ENCODE measurements at regions not wholly inside any gene's neighbourhood (a gene's known extent, or its start where the extent isn't known, plus 50 kb on each side); places are given as distances from the start of the nearest gene placed in this dataset.
A peak's percentile ranks its signal among the peaks of the same experiment; 100 is the strongest.

DNA sequence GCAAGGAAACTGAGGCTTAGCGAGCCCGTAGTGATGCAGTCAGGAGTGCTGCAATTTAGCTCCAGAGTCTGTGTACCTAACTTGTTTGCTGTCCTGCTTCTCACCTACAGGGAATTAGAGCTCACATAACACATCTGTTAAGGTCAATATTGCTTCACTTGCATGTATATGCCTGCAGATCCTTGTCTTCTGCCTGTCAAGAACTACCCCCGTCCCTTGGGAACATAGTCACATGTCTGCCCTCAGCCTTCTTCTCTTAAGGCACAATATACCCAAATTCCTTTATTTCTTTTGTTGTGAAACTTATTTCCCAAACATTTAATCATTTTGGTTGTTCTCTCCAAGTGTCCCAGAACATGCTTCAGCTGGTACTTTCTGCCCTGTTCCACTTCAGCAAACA is 103.3 kb upstream of the LEF1 start:
- H3K4me3 ChIP-seq (ENCODE audit: severe bottlenecking): no peak overlapping the region
- DNase-seq (ENCODE audit: low spot score) (no peak), ATAC-seq (ENCODE audit: low read depth) (no peak)
- no peaks in the 10 kb centered on the region for H3K9me3 ChIP-seq (ENCODE audit: severe bottlenecking)
- H3K27me3 ChIP-seq (ENCODE audit: insufficient read depth, poor library complexity, severe bottlenecking): no peaks in the 10 kb centered on the region
- no peak overlapping the region for H3K27ac ChIP-seq (ENCODE audit: poor library complexity, severe bottlenecking)
- no peak for TF ChIP-seq CTCF (IDR thresholded peaks at IDR 0.05; ENCODE audit: poor library complexity, severe bottlenecking)
- H3K36me3 ChIP-seq (ENCODE audit: low read depth): no peaks in the 10 kb centered on the region
- H3K4me1 ChIP-seq (ENCODE audit: insufficient read depth, poor library complexity, severe bottlenecking): no peaks in the 10 kb centered on the region

DNA sequence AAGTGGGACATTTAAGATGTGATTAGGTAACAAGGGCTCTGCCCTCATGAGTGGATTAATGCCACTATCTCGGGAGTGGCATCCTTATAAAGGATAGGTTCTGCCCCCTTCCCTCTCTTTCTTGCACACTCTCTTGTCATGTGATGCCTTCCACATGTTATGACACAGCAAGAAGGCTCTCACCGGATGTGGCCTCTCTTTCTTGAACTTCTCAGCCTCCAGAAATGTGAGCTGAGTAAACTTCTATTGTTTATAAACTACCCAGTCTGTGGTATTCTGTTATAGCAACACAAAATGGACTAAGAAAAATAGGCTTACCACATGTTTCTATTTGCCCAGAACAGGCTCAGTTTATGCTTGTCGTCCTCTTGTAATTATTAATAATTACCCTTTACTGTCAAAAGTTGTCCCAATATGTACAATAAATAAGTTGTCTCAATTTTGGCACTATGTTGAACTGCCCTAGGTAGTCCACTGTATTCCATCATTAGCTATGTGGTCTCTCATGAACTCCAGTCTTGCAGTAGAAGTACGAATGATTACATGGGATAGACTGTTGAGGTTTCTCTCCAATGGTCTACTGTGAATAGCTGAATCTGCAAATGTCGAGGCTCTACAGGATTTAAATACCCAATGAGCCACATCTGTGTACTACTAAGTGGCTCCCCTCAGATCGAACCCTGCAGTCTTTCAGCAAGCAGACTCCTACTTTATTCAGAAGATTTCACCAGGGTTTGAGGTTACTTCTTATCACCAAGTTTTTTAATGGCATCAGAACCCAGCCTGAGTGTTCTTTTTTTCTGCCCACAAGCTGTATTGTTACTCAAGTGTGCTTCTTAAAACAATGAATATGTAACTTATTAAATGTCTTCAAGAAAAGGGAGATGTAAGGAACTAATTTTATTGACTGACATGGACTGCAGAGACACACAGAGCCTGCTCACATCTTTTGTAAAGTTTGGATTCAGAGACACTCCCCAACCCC is 102.0 kb upstream of the LEF1 start:
- Histone ChIP-seq H3K9me3 (ENCODE audit: severe bottlenecking) (no peaks in the 10 kb centered on the region), H3K36me3 (ENCODE audit: low read depth) (no peaks in the 10 kb centered on the region), H3K4me3 (ENCODE audit: severe bottlenecking) (no peak overlapping the region), H3K27ac (ENCODE audit: poor library complexity, severe bottlenecking) (no peak overlapping the region), H3K27me3 (ENCODE audit: insufficient read depth, poor library complexity, severe bottlenecking) (no peaks in the 10 kb centered on the region), H3K4me1 (ENCODE audit: insufficient read depth, poor library complexity, severe bottlenecking) (no peaks in the 10 kb centered on the region)
- no peak for TF ChIP-seq CTCF (IDR thresholded peaks at IDR 0.05; ENCODE audit: poor library complexity, severe bottlenecking)
- ATAC-seq (ENCODE audit: low read depth) (peak; percentile 36; the same call in 1 of the 3 replicates), DNase-seq (ENCODE audit: low spot score) (no peak)

GRCh38 chr4:108264693-108265092 is 96.0 kb upstream of the LEF1 start:
- no peaks in the 10 kb centered on the region for H3K4me1 ChIP-seq (ENCODE audit: insufficient read depth, poor library complexity, severe bottlenecking)
- H3K9me3 ChIP-seq (ENCODE audit: severe bottlenecking): no peaks in the 10 kb centered on the region
- no peaks in the 10 kb centered on the region for H3K36me3 ChIP-seq (ENCODE audit: low read depth)
- no peak for TF ChIP-seq CTCF (IDR thresholded peaks at IDR 0.05; ENCODE audit: poor library complexity, severe bottlenecking)
- DNase-seq (ENCODE audit: low spot score) (no peak), ATAC-seq (ENCODE audit: low read depth) (no peak)
- H3K4me3 ChIP-seq (ENCODE audit: severe bottlenecking): no peak overlapping the region
- no peak overlapping the region for H3K27ac ChIP-seq (ENCODE audit: poor library complexity, severe bottlenecking)
- H3K27me3 ChIP-seq (ENCODE audit: insufficient read depth, poor library complexity, severe bottlenecking): no peaks in the 10 kb centered on the region

GRCh38 chr4:108263057-108263456 is 94.3 kb upstream of the LEF1 start:
- no peaks in the 10 kb centered on the region for H3K4me1 ChIP-seq (ENCODE audit: insufficient read depth, poor library complexity, severe bottlenecking)
- no peak for TF ChIP-seq CTCF (IDR thresholded peaks at IDR 0.05; ENCODE audit: poor library complexity, severe bottlenecking)
- H3K4me3 ChIP-seq (ENCODE audit: severe bottlenecking): no peak overlapping the region
- ATAC-seq (ENCODE audit: low read depth) (no peak), DNase-seq (ENCODE audit: low spot score) (no peak)
- no peaks in the 10 kb centered on the region for H3K27me3 ChIP-seq (ENCODE audit: insufficient read depth, poor library complexity, severe bottlenecking)
- H3K9me3 ChIP-seq (ENCODE audit: severe bottlenecking): no peaks in the 10 kb centered on the region
- H3K36me3 ChIP-seq (ENCODE audit: low read depth): no peaks in the 10 kb centered on the region
- H3K27ac ChIP-seq (ENCODE audit: poor library complexity, severe bottlenecking): no peak overlapping the region

DNA sequence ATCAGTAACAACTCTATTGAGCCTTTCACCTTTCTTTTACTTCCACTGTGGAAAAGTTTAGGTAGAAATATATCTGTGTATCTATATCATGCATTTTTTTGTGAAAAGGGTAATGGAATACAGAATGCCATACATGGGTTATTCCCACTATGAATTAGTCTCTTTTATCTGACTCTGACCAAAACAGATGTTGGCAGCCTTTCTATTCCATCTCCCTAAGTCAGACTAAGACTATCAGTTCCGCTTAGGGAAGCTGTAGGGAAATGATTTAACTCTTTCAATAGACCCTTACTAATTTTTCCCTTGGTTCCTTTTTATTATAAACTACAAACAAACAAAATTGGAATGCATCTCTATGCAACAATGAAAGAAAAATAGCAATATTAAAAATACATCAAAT is 92.3 kb upstream of the LEF1 start:
- Histone ChIP-seq H3K9me3 (ENCODE audit: severe bottlenecking) (no peaks in the 10 kb centered on the region), H3K4me3 (ENCODE audit: severe bottlenecking) (no peak overlapping the region), H3K4me1 (ENCODE audit: insufficient read depth, poor library complexity, severe bottlenecking) (no peaks in the 10 kb centered on the region), H3K36me3 (ENCODE audit: low read depth) (no peaks in the 10 kb centered on the region), H3K27ac (ENCODE audit: poor library complexity, severe bottlenecking) (no peak overlapping the region), H3K27me3 (ENCODE audit: insufficient read depth, poor library complexity, severe bottlenecking) (no peaks in the 10 kb centered on the region)
- no peak for TF ChIP-seq CTCF (IDR thresholded peaks at IDR 0.05; ENCODE audit: poor library complexity, severe bottlenecking)
- no peak for DNase-seq (ENCODE audit: low spot score)
- ATAC-seq (ENCODE audit: low read depth): no peak

Data from RWPE2 (cell line).